CD4-positive, alpha-beta T cell treated with Interleukin-4 for 4 hours (primary cell): ENCODE measurements at regions not wholly inside any gene's neighbourhood (a gene's known extent, or its start where the extent isn't known, plus 50 kb on each side); places are given as distances from the start of the nearest gene placed in this dataset.
"Not testable (repeated sequence)": the region's sequence is repeated elsewhere in the genome, so short reads cannot be mapped to it uniquely, and the experiment has no call there.

ENCODE experiments used
- DNase-seq: peaks from one replicate; pipeline ENCODE4 v3.0.0-alpha.2; 2020

DNA sequence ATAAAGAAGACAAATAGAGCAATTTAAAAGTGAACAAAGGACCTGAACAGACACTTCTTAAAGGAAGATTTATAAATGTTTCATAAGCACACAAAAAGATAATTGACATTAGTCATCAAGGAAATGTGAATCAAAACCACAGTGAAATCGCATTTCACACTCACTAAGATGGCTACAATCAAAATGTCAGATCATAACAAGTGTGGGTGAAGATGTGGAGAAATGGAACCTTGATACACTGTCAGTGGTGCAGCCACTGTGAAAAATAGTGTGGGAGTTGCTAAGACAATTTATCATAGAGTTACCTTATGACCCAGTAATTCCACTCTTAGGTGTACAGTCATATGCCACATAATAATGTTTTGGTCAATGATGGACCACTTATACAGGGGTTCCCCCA lies 54.5 kb upstream of the HTR4 start:
- DNase-seq, result no peak

GRCh38 chr5:148711961-148712360 lies 57.6 kb upstream of the HTR4 start:
- no peak for DNase-seq

- no peak for DNase-seq
Observed at GRCh38 chr5:148713735-148714508, 59.6 kb upstream of the HTR4 start.

- DNase-seq, result no peak
Observed at GRCh38 chr5:148716716-148717115, 62.4 kb upstream of the HTR4 start.

- no peak for DNase-seq
Observed at GRCh38 chr5:148717668-148718067, 63.3 kb upstream of the HTR4 start.

GRCh38 chr5:148719605-148720004 lies 65.3 kb upstream of the HTR4 start:
- DNase-seq, result no peak

DNA sequence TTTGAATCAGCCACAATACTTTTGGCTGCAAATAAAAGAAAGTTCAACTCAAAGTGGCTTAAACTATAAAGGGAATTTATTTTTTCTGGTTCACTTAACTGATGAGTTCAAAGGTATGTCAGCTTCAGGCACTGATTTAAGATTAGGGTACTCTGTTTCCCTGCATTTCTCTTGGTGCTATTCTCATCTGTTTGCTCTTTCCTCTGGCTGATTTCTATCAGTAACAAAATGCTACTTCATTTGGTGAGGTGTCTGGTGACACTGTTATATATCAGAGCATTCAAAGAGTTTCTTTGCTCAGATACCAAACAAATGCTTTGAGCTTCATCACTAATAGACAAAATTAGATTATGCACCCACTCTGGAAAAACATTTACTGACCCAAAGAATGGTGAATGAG lies 65.9 kb upstream of the HTR4 start:
- DNase-seq, result no peak

- DNase-seq, result no peak
Observed at GRCh38 chr5:148723143-148723542, 68.8 kb upstream of the HTR4 start.

GRCh38 chr5:148725675-148726074 lies 71.3 kb upstream of the HTR4 start:
- DNase-seq, result no peak

DNA sequence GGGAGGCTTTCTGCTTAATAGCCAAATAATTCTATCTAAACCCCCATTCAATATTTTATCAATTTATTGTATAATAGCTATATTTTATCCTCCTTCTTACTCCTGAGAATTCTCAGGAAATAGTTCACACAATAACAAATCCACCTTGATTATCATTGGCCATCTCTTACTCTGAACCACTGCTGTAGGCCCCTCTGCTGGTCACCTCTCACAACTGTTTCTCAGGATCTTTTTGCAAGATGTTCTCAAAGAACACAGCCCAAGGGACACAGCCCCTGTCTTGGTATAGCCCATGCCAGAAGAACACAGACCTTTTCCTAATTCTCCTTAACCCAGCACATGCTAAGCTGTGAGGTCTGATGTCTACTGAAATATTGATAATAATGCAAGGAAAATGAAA lies 74.9 kb upstream of the HTR4 start:
- DNase-seq, result no peak

GRCh38 chr5:148730270-148730669 lies 75.9 kb upstream of the HTR4 start:
- no peak for DNase-seq

- peak; percentile 79 for DNase-seq
Observed at GRCh38 chr5:148730942-148731898, 76.9 kb upstream of the HTR4 start.

GRCh38 chr5:148732692-148733091 lies 78.4 kb upstream of the HTR4 start:
- no peak for DNase-seq

- DNase-seq, result peak; percentile 72
Observed at GRCh38 chr5:148733601-148734438, 79.5 kb upstream of the HTR4 start.

DNA sequence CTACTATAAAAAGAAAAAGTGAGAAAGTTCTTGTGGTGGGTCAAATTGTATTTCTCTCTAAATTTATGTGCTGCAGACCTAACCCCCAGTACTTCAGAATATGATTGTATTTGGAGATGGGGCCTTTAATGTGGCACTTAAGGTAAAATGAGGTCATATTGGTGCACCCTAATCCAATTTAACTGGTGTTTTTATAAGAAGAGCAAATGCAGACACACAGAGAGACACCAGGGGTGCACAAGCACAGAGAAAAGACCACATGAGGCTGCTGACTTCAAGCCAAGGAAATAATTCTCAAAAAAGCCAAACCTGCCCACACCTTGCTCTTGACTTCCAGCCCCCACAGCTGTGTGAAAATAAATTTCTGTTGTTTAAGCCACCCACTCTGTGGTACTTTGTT lies 80.2 kb upstream of the HTR4 start:
- DNase-seq, result no peak

DNA sequence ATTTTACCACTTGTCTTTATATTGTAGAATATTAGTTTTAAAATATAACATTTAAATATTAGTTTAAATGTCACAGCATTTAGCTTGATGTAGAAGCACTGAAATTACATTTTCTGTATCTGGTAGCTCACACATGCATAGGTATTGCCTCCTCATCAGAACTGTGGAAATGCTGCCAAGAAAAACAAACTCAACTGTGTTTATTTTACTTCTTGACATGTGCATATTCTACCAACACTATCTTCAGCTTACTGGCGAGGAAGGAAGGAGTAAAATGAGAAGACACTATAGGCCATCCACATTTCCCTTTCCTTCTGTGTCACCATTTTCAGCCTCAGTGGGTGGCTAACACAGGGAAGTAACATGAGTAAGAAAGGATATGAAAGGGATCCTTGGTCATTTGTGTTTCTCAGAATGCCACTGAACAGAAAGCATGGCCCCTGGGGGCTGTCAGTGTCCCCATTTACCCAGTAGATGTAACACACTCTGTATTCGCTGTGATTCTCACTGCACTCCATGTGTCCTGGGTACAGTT lies 81.0 kb upstream of the HTR4 start:
- no peak for DNase-seq

- no peak for DNase-seq
Observed at GRCh38 chr5:148739023-148739422, 84.7 kb upstream of the HTR4 start.

GRCh38 chr5:148739524-148739923 lies 85.2 kb upstream of the HTR4 start:
- DNase-seq, result no peak

DNA sequence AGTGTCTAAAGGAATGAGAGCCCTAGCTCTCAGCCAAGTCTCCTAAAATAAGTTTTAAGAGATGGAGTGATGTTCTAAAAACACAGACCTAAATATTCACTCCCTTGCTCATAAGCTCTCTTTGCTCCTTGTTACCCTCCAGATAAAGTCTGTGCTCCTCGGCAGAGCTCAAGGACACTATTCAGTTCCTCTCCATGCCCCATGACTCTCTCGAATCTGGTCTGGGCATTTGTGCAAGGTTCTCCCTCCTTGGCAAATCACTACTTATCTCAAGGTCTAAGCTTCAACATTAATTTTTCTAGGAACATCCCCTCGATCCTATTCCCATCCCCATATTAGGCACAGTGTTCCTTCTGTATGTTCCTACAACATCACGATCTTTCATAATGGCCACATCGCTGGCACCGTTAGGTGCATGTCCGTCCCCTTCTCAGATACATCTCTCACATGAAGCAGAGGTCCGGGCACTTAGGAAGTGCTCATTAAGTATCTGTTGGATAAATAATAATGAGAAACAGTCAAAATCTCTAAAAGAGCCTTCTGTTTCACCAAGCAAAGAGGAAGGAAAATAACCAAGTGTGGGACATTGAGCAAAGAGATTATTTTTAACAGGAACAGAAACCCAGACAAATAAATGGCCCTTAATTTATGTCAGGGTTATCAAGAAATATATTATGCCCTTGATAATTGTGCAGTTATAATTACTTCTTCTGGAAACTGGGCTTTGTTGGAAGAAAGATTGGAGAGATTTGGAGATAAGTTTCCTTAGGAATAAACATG lies 85.9 kb upstream of the HTR4 start:
- DNase-seq, result no peak

- peak; percentile 41 for DNase-seq
Observed at GRCh38 chr5:148740966-148741742, 85.3 kb upstream of the ADRB2 start.

DNA sequence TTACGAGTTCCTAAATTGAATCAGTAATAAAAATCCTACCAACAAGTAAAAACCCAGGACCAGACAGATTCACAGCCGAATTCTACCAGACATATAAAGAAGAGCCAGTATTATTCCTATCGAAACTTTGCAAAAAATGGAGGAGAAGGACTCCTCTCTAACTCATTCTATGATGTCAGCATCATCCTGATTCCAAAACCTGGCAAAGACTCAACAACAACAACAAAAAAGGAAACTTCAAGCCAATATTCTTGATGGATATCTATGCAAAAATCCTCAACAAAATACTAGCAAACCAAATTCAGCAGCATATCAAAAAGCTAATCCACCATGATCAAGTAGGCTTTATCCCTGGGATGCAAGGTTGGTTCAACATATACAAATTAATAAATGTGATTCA lies 84.6 kb upstream of the ADRB2 start:
- not testable (repeated sequence) for DNase-seq
